ENCODE measurements at regions not wholly inside any gene's neighbourhood (a gene's known extent, or its start where the extent isn't known, plus 50 kb on each side); places are given as distances from the start of the nearest gene placed in this dataset.

DNA sequence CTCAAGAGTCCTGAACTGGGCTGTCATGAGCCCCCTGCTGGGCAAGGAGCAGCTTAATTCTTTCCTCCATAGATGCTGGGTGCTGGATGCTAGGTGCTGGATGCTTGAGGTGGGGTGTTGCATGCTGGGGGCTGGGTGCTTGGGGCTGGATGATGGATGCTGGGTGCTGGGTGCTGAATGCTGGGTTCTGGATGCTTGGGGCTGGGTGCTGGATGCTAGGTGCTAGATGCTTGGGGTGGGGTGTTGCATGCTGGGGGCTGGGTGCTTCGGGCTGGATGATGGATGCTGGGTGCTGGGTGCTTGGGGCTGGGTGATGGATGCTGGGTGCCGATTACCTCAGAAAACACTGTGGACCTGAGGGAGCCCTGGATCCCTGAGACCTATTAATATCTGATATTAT is 837.7 kb downstream of the GALR1 start:
- TF ChIP-seq, protein P1, sequence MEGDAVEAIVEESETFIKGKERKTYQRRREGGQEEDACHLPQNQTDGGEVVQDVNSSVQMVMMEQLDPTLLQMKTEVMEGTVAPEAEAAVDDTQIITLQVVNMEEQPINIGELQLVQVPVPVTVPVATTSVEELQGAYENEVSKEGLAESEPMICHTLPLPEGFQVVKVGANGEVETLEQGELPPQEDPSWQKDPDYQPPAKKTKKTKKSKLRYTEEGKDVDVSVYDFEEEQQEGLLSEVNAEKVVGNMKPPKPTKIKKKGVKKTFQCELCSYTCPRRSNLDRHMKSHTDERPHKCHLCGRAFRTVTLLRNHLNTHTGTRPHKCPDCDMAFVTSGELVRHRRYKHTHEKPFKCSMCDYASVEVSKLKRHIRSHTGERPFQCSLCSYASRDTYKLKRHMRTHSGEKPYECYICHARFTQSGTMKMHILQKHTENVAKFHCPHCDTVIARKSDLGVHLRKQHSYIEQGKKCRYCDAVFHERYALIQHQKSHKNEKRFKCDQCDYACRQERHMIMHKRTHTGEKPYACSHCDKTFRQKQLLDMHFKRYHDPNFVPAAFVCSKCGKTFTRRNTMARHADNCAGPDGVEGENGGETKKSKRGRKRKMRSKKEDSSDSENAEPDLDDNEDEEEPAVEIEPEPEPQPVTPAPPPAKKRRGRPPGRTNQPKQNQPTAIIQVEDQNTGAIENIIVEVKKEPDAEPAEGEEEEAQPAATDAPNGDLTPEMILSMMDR (optimal IDR thresholded peaks at IDR 0.05 in 1 of 3, IDR thresholded peaks at IDR 0.05 in 1 of 3, conservative IDR thresholded peaks at IDR 0.05 in 1 of 3; ENCODE audit: extremely low read depth in 1 of 3, insufficient read depth in 2 of 3, low read length in 3 of 3) = no peak
- TF ChIP-seq EZH2 (IDR thresholded peaks at IDR 0.05; ENCODE audit: low read length) = no peak
- no peak for FAIRE-seq

DNA sequence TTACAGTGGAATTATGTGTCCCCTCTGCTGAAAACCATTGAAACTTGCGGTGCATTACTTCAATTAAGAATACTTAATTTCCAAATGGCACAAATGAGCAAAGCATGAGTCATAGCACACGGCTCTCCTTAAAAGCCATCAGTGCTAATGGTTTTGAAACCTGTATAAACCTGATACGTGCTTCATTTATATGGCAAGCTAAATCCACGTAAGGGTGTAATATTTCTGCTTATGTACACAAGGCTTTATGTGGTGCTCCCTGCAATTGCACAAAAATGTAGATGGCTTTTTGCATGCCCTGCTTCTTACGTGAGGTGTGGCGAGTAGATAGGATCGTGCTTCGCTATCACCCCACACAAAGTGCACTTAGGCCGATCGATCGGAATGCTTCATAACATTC is 840.9 kb downstream of the GALR1 start:
- Histone ChIP-seq H3K27me3 (ENCODE audit: control insufficient read depth, extremely low read depth, insufficient read depth, low read length) (no peaks in the 10 kb centered on the region), H2AFZ (ENCODE audit: control insufficient read depth, low read length) (no peak overlapping the region), H3K4me3 (ENCODE audit: control insufficient read depth in 2 of 3, extremely low read depth in 1 of 3, insufficient read depth in 2 of 3, low read depth in 1 of 3, low read length in 3 of 3) (no peak overlapping the region), H3K9ac (ENCODE audit: control insufficient read depth, extremely low read depth, insufficient read depth, low read length) (no peak overlapping the region), H3K4me2 (ENCODE audit: control insufficient read depth, extremely low read depth, insufficient read depth, low read depth, low read length) (no peak overlapping the region), H3K27ac (ENCODE audit: control insufficient read depth, insufficient read depth, low read length) (no peak overlapping the region), H3K9me1 (ENCODE audit: control insufficient read depth, extremely low read depth, insufficient read depth, low read length) (no peaks in the 10 kb centered on the region), H3K79me2 (ENCODE audit: control insufficient read depth, insufficient read depth, low read length) (no peaks in the 10 kb centered on the region), H3K9me3 (ENCODE audit: control insufficient read depth, low read depth, low read length) (peaks cover 9% of the 10 kb centered on the region), H3K4me1 (ENCODE audit: control insufficient read depth, extremely low read depth, insufficient read depth, low read length) (no peaks in the 10 kb centered on the region), H3K36me3 (ENCODE audit: control insufficient read depth in 2 of 2, extremely low read depth in 1 of 2, insufficient read depth in 2 of 2, low read length in 2 of 2) (no peaks in the 10 kb centered on the region), H4K20me1 (ENCODE audit: control insufficient read depth, extremely low read depth, insufficient read depth, low read length) (no peaks in the 10 kb centered on the region)
- DNase-seq (ENCODE audit: low read depth, low spot score) (no peak), FAIRE-seq (no peak)
- TF ChIP-seq, protein P1 (optimal IDR thresholded peaks at IDR 0.05 in 1 of 3, IDR thresholded peaks at IDR 0.05 in 1 of 3, conservative IDR thresholded peaks at IDR 0.05 in 1 of 3; ENCODE audit: extremely low read depth in 1 of 3, insufficient read depth in 2 of 3, low read length in 3 of 3) = no peak
- no peak for TF ChIP-seq EZH2 (IDR thresholded peaks at IDR 0.05; ENCODE audit: low read length)
- dilution Hi-C loops (cut with MboI; ENCODE audit: extremely low pct_ligation_motif_present, low sequenced_read_pairs) = no loop called here

More for the DNA sequence above, 837.7 kb downstream of the GALR1 start:
- Histone ChIP-seq H3K27me3 (ENCODE audit: control insufficient read depth, extremely low read depth, insufficient read depth, low read length) (no peaks in the 10 kb centered on the region), H3K9me1 (ENCODE audit: control insufficient read depth, extremely low read depth, insufficient read depth, low read length) (no peaks in the 10 kb centered on the region), H3K36me3 (ENCODE audit: control insufficient read depth in 2 of 2, extremely low read depth in 1 of 2, insufficient read depth in 2 of 2, low read length in 2 of 2) (no peaks in the 10 kb centered on the region), H2AFZ (ENCODE audit: control insufficient read depth, low read length) (no peak overlapping the region), H3K4me2 (ENCODE audit: control insufficient read depth, extremely low read depth, insufficient read depth, low read depth, low read length) (no peak overlapping the region), H3K4me1 (ENCODE audit: control insufficient read depth, extremely low read depth, insufficient read depth, low read length) (no peaks in the 10 kb centered on the region), H3K9me3 (ENCODE audit: control insufficient read depth, low read depth, low read length) (peaks cover 11% of the 10 kb centered on the region), H3K79me2 (ENCODE audit: control insufficient read depth, insufficient read depth, low read length) (no peaks in the 10 kb centered on the region), H3K4me3 (ENCODE audit: control insufficient read depth in 2 of 3, extremely low read depth in 1 of 3, insufficient read depth in 2 of 3, low read depth in 1 of 3, low read length in 3 of 3) (no peak overlapping the region), H3K9ac (ENCODE audit: control insufficient read depth, extremely low read depth, insufficient read depth, low read length) (no peak overlapping the region), H3K27ac (ENCODE audit: control insufficient read depth, insufficient read depth, low read length) (no peak overlapping the region), H4K20me1 (ENCODE audit: control insufficient read depth, extremely low read depth, insufficient read depth, low read length) (no peaks in the 10 kb centered on the region)
- dilution Hi-C loops (cut with MboI; ENCODE audit: extremely low pct_ligation_motif_present, low sequenced_read_pairs) = no loop called here
- DNase-seq (ENCODE audit: low read depth, low spot score) = no peak

Measured in keratinocyte (primary cell).